ENCODE measurements at regions not wholly inside any gene's neighbourhood (a gene's known extent, or its start where the extent isn't known, plus 50 kb on each side); places are given as distances from the start of the nearest gene placed in this dataset.

DNA sequence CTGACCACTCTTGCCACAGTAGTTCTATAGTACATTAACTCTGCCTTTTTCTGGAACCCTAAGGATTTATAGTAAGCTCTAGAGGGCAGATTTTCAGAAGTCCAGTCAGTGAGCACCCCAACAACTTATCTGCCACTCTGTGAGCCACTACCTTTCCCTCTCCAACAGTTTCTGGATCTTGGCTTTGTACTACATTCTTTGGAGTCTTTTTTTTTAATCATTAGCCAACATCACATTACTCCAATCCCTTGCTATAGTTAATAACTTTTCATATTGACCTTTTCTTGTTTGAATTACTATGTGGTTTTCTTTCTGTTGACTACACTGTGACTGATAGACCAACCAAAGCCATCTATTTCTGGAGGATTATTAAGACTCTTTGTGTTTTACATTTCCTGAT, 1596.7 kb upstream of the PRMT6 start (continued):
- TF ChIP-seq, protein P1, sequence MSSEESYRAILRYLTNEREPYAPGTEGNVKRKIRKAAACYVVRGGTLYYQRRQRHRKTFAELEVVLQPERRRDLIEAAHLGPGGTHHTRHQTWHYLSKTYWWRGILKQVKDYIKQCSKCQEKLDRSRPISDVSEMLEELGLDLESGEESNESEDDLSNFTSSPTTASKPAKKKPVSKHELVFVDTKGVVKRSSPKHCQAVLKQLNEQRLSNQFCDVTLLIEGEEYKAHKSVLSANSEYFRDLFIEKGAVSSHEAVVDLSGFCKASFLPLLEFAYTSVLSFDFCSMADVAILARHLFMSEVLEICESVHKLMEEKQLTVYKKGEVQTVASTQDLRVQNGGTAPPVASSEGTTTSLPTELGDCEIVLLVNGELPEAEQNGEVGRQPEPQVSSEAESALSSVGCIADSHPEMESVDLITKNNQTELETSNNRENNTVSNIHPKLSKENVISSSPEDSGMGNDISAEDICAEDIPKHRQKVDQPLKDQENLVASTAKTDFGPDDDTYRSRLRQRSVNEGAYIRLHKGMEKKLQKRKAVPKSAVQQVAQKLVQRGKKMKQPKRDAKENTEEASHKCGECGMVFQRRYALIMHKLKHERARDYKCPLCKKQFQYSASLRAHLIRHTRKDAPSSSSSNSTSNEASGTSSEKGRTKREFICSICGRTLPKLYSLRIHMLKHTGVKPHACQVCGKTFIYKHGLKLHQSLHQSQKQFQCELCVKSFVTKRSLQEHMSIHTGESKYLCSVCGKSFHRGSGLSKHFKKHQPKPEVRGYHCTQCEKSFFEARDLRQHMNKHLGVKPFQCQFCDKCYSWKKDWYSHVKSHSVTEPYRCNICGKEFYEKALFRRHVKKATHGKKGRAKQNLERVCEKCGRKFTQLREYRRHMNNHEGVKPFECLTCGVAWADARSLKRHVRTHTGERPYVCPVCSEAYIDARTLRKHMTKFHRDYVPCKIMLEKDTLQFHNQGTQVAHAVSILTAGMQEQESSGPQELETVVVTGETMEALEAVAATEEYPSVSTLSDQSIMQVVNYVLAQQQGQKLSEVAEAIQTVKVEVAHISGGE (CRISPR knock-in tag; IDR thresholded peaks at IDR 0.05) = no peak
- TF ChIP-seq, protein P2, sequence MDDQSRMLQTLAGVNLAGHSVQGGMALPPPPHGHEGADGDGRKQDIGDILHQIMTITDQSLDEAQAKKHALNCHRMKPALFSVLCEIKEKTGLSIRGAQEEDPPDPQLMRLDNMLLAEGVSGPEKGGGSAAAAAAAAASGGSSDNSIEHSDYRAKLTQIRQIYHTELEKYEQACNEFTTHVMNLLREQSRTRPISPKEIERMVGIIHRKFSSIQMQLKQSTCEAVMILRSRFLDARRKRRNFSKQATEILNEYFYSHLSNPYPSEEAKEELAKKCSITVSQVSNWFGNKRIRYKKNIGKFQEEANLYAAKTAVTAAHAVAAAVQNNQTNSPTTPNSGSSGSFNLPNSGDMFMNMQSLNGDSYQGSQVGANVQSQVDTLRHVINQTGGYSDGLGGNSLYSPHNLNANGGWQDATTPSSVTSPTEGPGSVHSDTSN (IDR thresholded peaks at IDR 0.05; ENCODE audit: insufficient replicate concordance, low read depth, low read length) = no peak
- TF ChIP-seq NFXL1 (IDR thresholded peaks at IDR 0.05; ENCODE audit: borderline replicate concordance) = no peak

DNA sequence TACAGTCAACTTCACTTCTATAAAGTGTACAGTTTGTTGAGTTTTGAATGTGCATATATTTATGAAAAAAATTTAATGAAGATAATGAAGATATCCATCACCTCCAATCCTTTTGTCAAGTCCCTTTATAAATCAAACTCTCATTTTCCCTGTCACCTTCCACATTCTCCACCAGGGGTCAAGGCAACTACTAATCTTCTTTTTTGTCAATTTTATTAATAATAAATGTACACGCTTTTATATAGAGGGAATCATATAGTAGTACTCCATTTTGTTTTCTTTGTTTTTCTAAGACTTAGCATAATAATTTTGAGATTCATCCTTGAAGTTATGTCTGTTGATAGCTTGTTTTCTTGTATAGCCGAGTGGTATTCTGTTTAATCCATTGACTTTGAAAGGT, 1594.2 kb upstream of the PRMT6 start:
- H3K4me2 ChIP-seq (ENCODE audit: control insufficient read depth, insufficient read depth) = no peak overlapping the region
- RAD21 ChIA-PET (ENCODE audit: unreplicated experiment) = no interaction called here
- no peak overlapping the region for H3K4me3 ChIP-seq
- CTCF ChIA-PET = no interaction called here
- ATAC-seq (no peak), DNase-seq (ENCODE audit: low read depth, low spot score) (no peak), FAIRE-seq (no peak)
- no peaks in the 10 kb centered on the region for H3K79me2 ChIP-seq (ENCODE audit: control insufficient read depth, insufficient read depth, low read length)
- SMC1A ChIA-PET (ENCODE audit: uncharacterized antibody, unreplicated experiment) = no interaction called here
- 54% methylated on average over 2 of the region's 2 CpGs for whole genome bisulfite sequencing (ENCODE audit: insufficient coverage, insufficient replicate concordance, low lambda C conversion rate, missing lambda C conversion rate)
- no peaks in the 10 kb centered on the region for H3K4me1 ChIP-seq (ENCODE audit: control insufficient read depth, insufficient read depth, low read length)
- H3K36me3 ChIP-seq (ENCODE audit: control insufficient read depth in 2 of 2, insufficient read depth in 2 of 2, low read length in 1 of 2) = no peaks in the 10 kb centered on the region
- POLR2A ChIA-PET = interaction anchor here (0.7 kb wide), 1 partner anchor 20 kb away, joined by 7 read pairs; no protein-coding TSS in a partner anchor
- H3K27ac ChIP-seq (ENCODE audit: control insufficient read depth, insufficient read depth) = no peak overlapping the region
- no peak overlapping the region for H3K9ac ChIP-seq (ENCODE audit: control insufficient read depth, insufficient read depth, low read length)
- H4K20me1 ChIP-seq (ENCODE audit: control insufficient read depth, insufficient read depth) = no peaks in the 10 kb centered on the region
- H2AFZ ChIP-seq (ENCODE audit: control insufficient read depth, low read depth, low read length) = no peak overlapping the region
- no peaks in the 10 kb centered on the region for H3K27me3 ChIP-seq (replicated peaks in 1 of 2; ENCODE audit: control insufficient read depth in 2 of 2, insufficient read depth in 2 of 2, low read length in 1 of 2)
- TF ChIP-seq, protein P3, sequence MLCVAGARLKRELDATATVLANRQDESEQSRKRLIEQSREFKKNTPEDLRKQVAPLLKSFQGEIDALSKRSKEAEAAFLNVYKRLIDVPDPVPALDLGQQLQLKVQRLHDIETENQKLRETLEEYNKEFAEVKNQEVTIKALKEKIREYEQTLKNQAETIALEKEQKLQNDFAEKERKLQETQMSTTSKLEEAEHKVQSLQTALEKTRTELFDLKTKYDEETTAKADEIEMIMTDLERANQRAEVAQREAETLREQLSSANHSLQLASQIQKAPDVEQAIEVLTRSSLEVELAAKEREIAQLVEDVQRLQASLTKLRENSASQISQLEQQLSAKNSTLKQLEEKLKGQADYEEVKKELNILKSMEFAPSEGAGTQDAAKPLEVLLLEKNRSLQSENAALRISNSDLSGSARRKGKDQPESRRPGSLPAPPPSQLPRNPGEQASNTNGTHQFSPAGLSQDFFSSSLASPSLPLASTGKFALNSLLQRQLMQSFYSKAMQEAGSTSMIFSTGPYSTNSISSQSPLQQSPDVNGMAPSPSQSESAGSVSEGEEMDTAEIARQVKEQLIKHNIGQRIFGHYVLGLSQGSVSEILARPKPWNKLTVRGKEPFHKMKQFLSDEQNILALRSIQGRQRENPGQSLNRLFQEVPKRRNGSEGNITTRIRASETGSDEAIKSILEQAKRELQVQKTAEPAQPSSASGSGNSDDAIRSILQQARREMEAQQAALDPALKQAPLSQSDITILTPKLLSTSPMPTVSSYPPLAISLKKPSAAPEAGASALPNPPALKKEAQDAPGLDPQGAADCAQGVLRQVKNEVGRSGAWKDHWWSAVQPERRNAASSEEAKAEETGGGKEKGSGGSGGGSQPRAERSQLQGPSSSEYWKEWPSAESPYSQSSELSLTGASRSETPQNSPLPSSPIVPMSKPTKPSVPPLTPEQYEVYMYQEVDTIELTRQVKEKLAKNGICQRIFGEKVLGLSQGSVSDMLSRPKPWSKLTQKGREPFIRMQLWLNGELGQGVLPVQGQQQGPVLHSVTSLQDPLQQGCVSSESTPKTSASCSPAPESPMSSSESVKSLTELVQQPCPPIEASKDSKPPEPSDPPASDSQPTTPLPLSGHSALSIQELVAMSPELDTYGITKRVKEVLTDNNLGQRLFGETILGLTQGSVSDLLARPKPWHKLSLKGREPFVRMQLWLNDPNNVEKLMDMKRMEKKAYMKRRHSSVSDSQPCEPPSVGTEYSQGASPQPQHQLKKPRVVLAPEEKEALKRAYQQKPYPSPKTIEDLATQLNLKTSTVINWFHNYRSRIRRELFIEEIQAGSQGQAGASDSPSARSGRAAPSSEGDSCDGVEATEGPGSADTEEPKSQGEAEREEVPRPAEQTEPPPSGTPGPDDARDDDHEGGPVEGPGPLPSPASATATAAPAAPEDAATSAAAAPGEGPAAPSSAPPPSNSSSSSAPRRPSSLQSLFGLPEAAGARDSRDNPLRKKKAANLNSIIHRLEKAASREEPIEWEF (IDR thresholded peaks at IDR 0.05; ENCODE audit: insufficient replicate concordance, low read depth, low read length) = no peak
- TF ChIP-seq ATF7 (IDR thresholded peaks at IDR 0.05; ENCODE audit: low read depth) = no peak
- TF ChIP-seq SUZ12 (IDR thresholded peaks at IDR 0.05; ENCODE audit: unreplicated experiment) = no peak
- no peak for TF ChIP-seq ZNF24 (IDR thresholded peaks at IDR 0.05)
- TF ChIP-seq, protein P4, sequence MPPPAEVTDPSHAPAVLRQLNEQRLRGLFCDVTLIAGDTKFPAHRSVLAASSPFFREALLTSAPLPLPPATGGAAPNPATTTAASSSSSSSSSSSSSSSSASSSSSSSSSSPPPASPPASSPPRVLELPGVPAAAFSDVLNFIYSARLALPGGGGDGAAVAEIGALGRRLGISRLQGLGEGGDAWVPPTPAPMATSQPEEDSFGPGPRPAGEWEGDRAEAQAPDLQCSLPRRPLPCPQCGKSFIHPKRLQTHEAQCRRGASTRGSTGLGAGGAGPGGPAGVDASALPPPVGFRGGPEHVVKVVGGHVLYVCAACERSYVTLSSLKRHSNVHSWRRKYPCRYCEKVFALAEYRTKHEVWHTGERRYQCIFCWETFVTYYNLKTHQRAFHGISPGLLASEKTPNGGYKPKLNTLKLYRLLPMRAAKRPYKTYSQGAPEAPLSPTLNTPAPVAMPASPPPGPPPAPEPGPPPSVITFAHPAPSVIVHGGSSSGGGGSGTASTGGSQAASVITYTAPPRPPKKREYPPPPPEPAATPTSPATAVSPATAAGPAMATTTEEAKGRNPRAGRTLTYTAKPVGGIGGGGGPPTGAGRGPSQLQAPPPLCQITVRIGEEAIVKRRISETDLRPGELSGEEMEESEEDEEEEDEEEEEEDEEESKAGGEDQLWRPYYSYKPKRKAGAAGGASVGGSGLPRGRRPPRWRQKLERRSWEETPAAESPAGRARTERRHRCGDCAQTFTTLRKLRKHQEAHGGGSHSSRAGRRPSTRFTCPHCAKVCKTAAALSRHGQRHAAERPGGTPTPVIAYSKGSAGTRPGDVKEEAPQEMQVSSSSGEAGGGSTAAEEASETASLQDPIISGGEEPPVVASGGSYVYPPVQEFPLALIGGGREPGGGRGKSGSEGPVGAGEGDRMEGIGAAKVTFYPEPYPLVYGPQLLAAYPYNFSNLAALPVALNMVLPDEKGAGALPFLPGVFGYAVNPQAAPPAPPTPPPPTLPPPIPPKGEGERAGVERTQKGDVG (CRISPR knock-in tag; IDR thresholded peaks at IDR 0.05) = no peak
- TF ChIP-seq RUNX3 (IDR thresholded peaks at IDR 0.05; ENCODE audit: low read length) = no peak
- no peak for TF ChIP-seq IKZF1 (conservative IDR thresholded peaks at IDR 0.05)
- intact Hi-C loops (cut with micrococcal nuclease; ENCODE audit: unreplicated experiment) (no loop called here), in situ Hi-C loops (cut with MboI) (no loop called here)
- H3K9me3 ChIP-seq (replicated peaks; ENCODE audit: control insufficient read depth, insufficient read depth, low read length) = no peaks in the 10 kb centered on the region
- no TSS peak for BruUV-seq (replicated peaks)

Data from GM12878 (cell line).